Endothelial cell of umbilical vein (primary cell): ENCODE measurements at regions not wholly inside any gene's neighbourhood (a gene's known extent, or its start where the extent isn't known, plus 50 kb on each side); places are given as distances from the start of the nearest gene placed in this dataset.

ENCODE experiments used
- BruUV-seq: library from RNA; stranded (reverse); fragments of 400-500 nt; replicated peaks from 2 replicates; lab custom pipeline; 2021; lab: Mats Ljungman, UMichigan
- CTCF ChIA-PET: fragments of 300-600, 350-600 bp; sonication (Branson Sonifier 250); formaldehyde crosslinking; loops from one replicate; lab custom pipeline; 2021; ENCODE audit warnings: antibody characterized with exemption, inconsistent platforms; lab: Charles Lee
- POLR2A ChIA-PET: fragments of 300-600, 350-600 bp; sonication (Branson Sonifier 250); formaldehyde crosslinking; loops from one replicate; lab custom pipeline; 2021; ENCODE audit warnings: antibody characterized with exemption, inconsistent platforms; lab: Charles Lee
- DNase-seq: peaks from one replicate; pipeline ENCODE4 v3.0.0-alpha.2; 2011; ENCODE audit warnings: low read depth, low spot score
- FAIRE-seq: peaks from 2 replicates; lab custom pipeline; 2011; peaks lifted over from hg19 to GRCh38; lab: Jason Lieb, UNC
- H2AFZ ChIP-seq: 2 replicates; pipeline ENCODE4 v1.6.0; 2012; ENCODE audit warnings: low read depth, low read length, control low read depth, inconsistent platforms
- H3K27ac ChIP-seq: 2 replicates; pipeline ENCODE4 v1.5.1; 2011; ENCODE audit warnings: low read depth, mild to moderate bottlenecking, control low read depth, low read length, moderate library complexity; ENCODE audit not compliant: insufficient read depth
- H3K27me3 ChIP-seq, 2 experiments: 2 replicates each; pipeline versions ENCODE4 v1.6.0 to v1.6.1; 2011; ENCODE audit warnings: low read length in 2 of 2, mixed read lengths in 1 of 2; ENCODE audit not compliant: control insufficient read depth in 2 of 2, insufficient read depth in 2 of 2
- H3K36me3 ChIP-seq, 2 experiments: 2 replicates in 1 of 2; 3 replicates in 1 of 2; pipeline ENCODE4 v1.5.1; 2011; ENCODE audit warnings: low read length in 2 of 2, mild to moderate bottlenecking in 1 of 2, moderate library complexity in 1 of 2; ENCODE audit not compliant: control insufficient read depth in 2 of 2, insufficient read depth in 2 of 2; ENCODE audit errors: extremely low read depth in 1 of 2
- H3K4me1 ChIP-seq: 3 replicates; pipeline ENCODE4 v1.5.1; 2011; ENCODE audit warnings: mild to moderate bottlenecking, low read length; ENCODE audit not compliant: control insufficient read depth, insufficient read depth; ENCODE audit errors: extremely low read depth
- H3K4me2 ChIP-seq: 2 replicates; pipeline ENCODE4 v1.6.1; 2011; ENCODE audit warnings: low read length, control low read depth, mixed read lengths; ENCODE audit not compliant: insufficient read depth
- H3K4me3 ChIP-seq, 3 experiments: fragments of 200-600 bp in 1 of 3; sonication (generic), shearing (Covaris generic) in 1 of 3; replicated peaks in 1 of 3; 2 replicates each; pipeline ENCODE4 v1.5.1; 2011 to 2016; ENCODE audit warnings: control low read depth in 3 of 3, low read length in 3 of 3, mild to moderate bottlenecking in 2 of 3, inconsistent platforms in 1 of 3, low read depth in 1 of 3, moderate library complexity in 1 of 3; ENCODE audit not compliant: insufficient read depth in 1 of 3
- H3K79me2 ChIP-seq: 2 replicates; pipeline ENCODE4 v1.6.0; 2012; ENCODE audit warnings: low read length, inconsistent platforms; ENCODE audit not compliant: control insufficient read depth, insufficient read depth
- H3K9ac ChIP-seq: replicated peaks from 2 replicates; pipeline ENCODE3; 2011; ENCODE audit warnings: low read length, control low read depth; ENCODE audit not compliant: insufficient read depth; ENCODE audit errors: extremely low read depth
- H3K9me1 ChIP-seq: replicated peaks from 3 replicates; pipeline ENCODE4 v1.6.0; 2011; ENCODE audit warnings: mild to moderate bottlenecking, low read length; ENCODE audit not compliant: control insufficient read depth, insufficient read depth; ENCODE audit errors: extremely low read depth
- H3K9me3 ChIP-seq: replicated peaks from 2 replicates; pipeline ENCODE4 v1.5.1; 2012; ENCODE audit warnings: low read length, inconsistent platforms; ENCODE audit not compliant: control insufficient read depth, insufficient read depth
- H4K20me1 ChIP-seq: replicated peaks from 2 replicates; pipeline ENCODE3; 2011; ENCODE audit warnings: mild to moderate bottlenecking, low read length; ENCODE audit not compliant: control insufficient read depth, insufficient read depth; ENCODE audit errors: extremely low read depth
- FOS ChIP-seq: IDR thresholded peaks from 2 replicates; pipeline ENCODE4 v1.6.1; 2011; ENCODE audit warnings: mild to moderate bottlenecking, low read length, moderate library complexity, borderline replicate concordance; ENCODE audit not compliant: insufficient read depth
- GATA2 ChIP-seq: IDR thresholded peaks from 2 replicates; pipeline ENCODE4 v1.7.0; 2011; ENCODE audit warnings: low read depth, mild to moderate bottlenecking, moderate library complexity, mixed read lengths, low read length; ENCODE audit not compliant: insufficient read length, insufficient read depth
- JUN ChIP-seq: IDR thresholded peaks from 2 replicates; pipeline ENCODE4 v1.6.1; 2011; ENCODE audit warnings: borderline replicate concordance, low read depth; ENCODE audit not compliant: insufficient read length, insufficient read depth
- POLR2A ChIP-seq: IDR thresholded peaks from 2 replicates; pipeline ENCODE4 v1.6.1; 2012; ENCODE audit warnings: low read depth, mild to moderate bottlenecking, control low read depth, low read length
- dilution Hi-C: fragments of 300-500 bp; cut with MboI; formaldehyde crosslinking; loops from one replicate; pipeline ENCODE4 v1.15.0; 2019; ENCODE audit warnings: low sequenced_read_pairs; ENCODE audit not compliant: extremely low pct_ligation_motif_present
- intact Hi-C: fragments of 100-400 bp; cut with micrococcal nuclease; formaldehyde crosslinking; loops from one replicate; pipeline ENCODE4 v1.10.0; 2022
- TF ChIP-seq, protein P1 (sequence below), 2 donors: IDR thresholded peaks; 1 replicate in 1 of 2; 2 replicates in 1 of 2; pipeline ENCODE4 v1.5.1; 2011; ENCODE audit warnings: low read length in 2 of 2, mild to moderate bottlenecking in 2 of 2, moderate library complexity in 2 of 2, control low read depth in 1 of 2, inconsistent platforms in 1 of 2, low read depth in 1 of 2; ENCODE audit not compliant: insufficient read depth in 1 of 2; ENCODE audit errors: extremely low read depth in 1 of 2
- TF ChIP-seq, protein P2 (sequence below): IDR thresholded peaks from 2 replicates; pipeline ENCODE4 v1.6.1; 2011; ENCODE audit not compliant: insufficient read depth, insufficient read length

DNA sequence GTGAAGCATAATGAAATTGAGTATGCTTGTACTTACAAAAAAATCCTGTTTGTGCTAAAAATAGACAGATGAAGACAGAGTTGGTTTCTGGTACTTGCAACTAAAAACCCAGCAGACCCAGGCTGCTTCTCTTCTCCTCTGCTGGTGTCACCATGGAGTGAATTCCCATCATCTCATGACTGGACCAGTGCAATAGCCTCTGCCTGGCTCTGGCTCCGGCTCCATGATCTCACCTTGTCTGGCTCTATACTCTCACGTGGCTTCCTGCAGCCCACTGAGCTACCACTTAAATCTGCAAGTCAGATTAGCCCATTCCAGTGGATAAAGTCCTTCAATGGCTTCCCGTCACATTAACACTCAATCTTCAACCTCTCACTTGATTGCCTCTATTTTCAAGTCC lies 129.2 kb upstream of the CADPS start:
- Histone ChIP-seq H3K4me3 (no peak overlapping the region), H3K4me1 (no peaks in the 10 kb centered on the region), H3K79me2 (no peaks in the 10 kb centered on the region), H4K20me1 (no peaks in the 10 kb centered on the region), H3K9me1 (no peaks in the 10 kb centered on the region), H3K36me3 (no peaks in the 10 kb centered on the region), H3K9ac (no peak overlapping the region), H3K9me3 (peaks cover 3% of the 10 kb centered on the region), H3K27ac (no peak overlapping the region), H3K4me2 (no peak overlapping the region), H3K27me3 (no peaks in the 10 kb centered on the region), H2AFZ (no peak overlapping the region)
- TF ChIP-seq, protein P1, sequence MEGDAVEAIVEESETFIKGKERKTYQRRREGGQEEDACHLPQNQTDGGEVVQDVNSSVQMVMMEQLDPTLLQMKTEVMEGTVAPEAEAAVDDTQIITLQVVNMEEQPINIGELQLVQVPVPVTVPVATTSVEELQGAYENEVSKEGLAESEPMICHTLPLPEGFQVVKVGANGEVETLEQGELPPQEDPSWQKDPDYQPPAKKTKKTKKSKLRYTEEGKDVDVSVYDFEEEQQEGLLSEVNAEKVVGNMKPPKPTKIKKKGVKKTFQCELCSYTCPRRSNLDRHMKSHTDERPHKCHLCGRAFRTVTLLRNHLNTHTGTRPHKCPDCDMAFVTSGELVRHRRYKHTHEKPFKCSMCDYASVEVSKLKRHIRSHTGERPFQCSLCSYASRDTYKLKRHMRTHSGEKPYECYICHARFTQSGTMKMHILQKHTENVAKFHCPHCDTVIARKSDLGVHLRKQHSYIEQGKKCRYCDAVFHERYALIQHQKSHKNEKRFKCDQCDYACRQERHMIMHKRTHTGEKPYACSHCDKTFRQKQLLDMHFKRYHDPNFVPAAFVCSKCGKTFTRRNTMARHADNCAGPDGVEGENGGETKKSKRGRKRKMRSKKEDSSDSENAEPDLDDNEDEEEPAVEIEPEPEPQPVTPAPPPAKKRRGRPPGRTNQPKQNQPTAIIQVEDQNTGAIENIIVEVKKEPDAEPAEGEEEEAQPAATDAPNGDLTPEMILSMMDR (IDR thresholded peaks at IDR 0.05; ENCODE audit: extremely low read depth in 1 of 2, insufficient read depth in 1 of 2, low read depth in 1 of 2, low read length in 2 of 2) = no peak
- TF ChIP-seq FOS (no peak), POLR2A (no peak)
- ChIA-PET POLR2A (no interaction called here), CTCF (no interaction called here)
- no peak for FAIRE-seq
- BruUV-seq = no TSS peak
- dilution Hi-C loops (no loop called here), intact Hi-C loops (no loop called here)
- DNase-seq = no peak

DNA sequence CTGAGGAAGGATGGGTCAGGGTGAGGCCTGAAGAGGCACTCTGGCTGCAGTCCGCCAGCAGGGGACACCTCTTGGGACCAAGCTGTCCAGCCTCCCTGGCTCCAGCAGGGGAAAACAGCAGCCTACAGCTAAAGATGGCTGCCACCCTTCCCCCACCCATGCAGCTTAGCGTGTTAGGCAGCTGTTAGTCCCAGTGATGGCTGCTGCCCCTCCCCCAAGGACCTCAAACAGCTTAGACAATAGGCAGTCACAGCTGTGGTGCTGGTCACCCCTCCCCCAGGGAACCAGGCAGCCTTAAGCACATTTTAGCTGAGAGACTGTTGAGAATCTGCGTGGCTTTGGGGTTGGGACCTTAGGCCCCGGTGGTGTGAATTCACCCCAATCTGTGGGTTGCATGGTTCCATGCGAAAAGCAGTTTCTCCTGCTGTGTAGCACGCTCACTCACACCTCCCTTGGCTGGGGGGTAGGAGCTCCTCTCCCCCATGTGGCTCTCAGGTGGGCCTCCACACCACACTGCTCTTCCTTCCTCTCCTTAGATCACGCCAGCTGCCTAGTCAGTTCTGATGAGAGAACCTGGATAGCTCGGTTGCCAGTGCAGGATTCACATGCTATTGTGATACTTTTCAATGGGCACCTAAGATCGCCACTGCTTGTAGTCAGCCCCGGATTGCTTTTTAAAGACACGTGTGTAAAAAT lies 140.5 kb upstream of the CADPS start:
- CTCF ChIA-PET = no interaction called here
- Histone ChIP-seq H3K4me2 (no peak overlapping the region), H2AFZ (no peak overlapping the region), H3K4me1 (no peaks in the 10 kb centered on the region), H3K27ac (no peak overlapping the region), H3K9me3 (no peaks in the 10 kb centered on the region), H3K36me3 (no peaks in the 10 kb centered on the region), H3K4me3 (no peak overlapping the region), H3K9me1 (no peaks in the 10 kb centered on the region), H3K79me2 (no peaks in the 10 kb centered on the region), H3K27me3 (no peaks in the 10 kb centered on the region), H3K9ac (no peak overlapping the region), H4K20me1 (no peaks in the 10 kb centered on the region)
- POLR2A ChIA-PET = no interaction called here
- FAIRE-seq = no peak
- intact Hi-C loops = no loop called here
- dilution Hi-C loops = no loop called here
- no TSS peak for BruUV-seq
- DNase-seq = no peak
- TF ChIP-seq GATA2 (no peak), FOS (no peak), JUN (no peak), POLR2A (no peak)
- TF ChIP-seq, protein P2, sequence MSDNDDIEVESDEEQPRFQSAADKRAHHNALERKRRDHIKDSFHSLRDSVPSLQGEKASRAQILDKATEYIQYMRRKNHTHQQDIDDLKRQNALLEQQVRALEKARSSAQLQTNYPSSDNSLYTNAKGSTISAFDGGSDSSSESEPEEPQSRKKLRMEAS = no peak
